Hindlimb muscle (tissue), 1 donor: ENCODE measurements at regions not wholly inside any gene's neighbourhood (a gene's known extent, or its start where the extent isn't known, plus 50 kb on each side); places are given as distances from the start of the nearest gene placed in this dataset.

Experiments used
- DNase-seq: peaks from one replicate; pipeline ENCODE4 v3.0.0-alpha.2; 2013

- DNase-seq = no peak
Measured at GRCh38 chr4:121226362-121226761, 62.2 kb upstream of the TNIP3 start.

GRCh38 chr4:121221608-121222007 is 57.5 kb upstream of the TNIP3 start:
- no peak for DNase-seq

- DNase-seq = no peak
Measured at GRCh38 chr4:121221201-121221600, 57.1 kb upstream of the TNIP3 start.

- no peak for DNase-seq
Measured at GRCh38 chr4:121220698-121221097, 56.6 kb upstream of the TNIP3 start.

GRCh38 chr4:121219227-121219626 is 55.1 kb upstream of the TNIP3 start:
- DNase-seq = peak; percentile 51

GRCh38 chr4:121217351-121217750 is 53.2 kb upstream of the TNIP3 start:
- no peak for DNase-seq

- no peak for DNase-seq
Measured at GRCh38 chr4:121216461-121216860, 52.3 kb upstream of the TNIP3 start.

GRCh38 chr4:121213940-121214339 is 49.8 kb upstream of the TNIP3 start:
- no peak for DNase-seq
